Keratinocyte (primary cell): ENCODE measurements at regions not wholly inside any gene's neighbourhood (a gene's known extent, or its start where the extent isn't known, plus 50 kb on each side); places are given as distances from the start of the nearest gene placed in this dataset.

Experiments used
- DNase-seq: peaks from one replicate; pipeline ENCODE4 v3.0.0-alpha.2; 2011; ENCODE audit warnings: low read depth, missing footprints, low spot score
- FAIRE-seq: peaks from 2 replicates; lab custom pipeline; 2011; peaks lifted over from hg19 to GRCh38; lab: Jason Lieb, UNC
- H2AFZ ChIP-seq: 2 replicates; pipeline ENCODE4 v1.6.0; 2012; ENCODE audit warnings: low read length, control low read depth, inconsistent platforms; ENCODE audit not compliant: control insufficient read depth
- H3K27ac ChIP-seq: 2 replicates; pipeline ENCODE4 v1.5.1; 2011; ENCODE audit warnings: low read length; ENCODE audit not compliant: control insufficient read depth, insufficient read depth
- H3K27me3 ChIP-seq: 3 replicates; pipeline ENCODE4 v1.6.0; 2011; ENCODE audit warnings: low read length; ENCODE audit not compliant: control insufficient read depth, insufficient read depth; ENCODE audit errors: extremely low read depth
- H3K36me3 ChIP-seq, 2 experiments: 2 replicates in 1 of 2; 3 replicates in 1 of 2; pipeline ENCODE4 v1.5.1; 2011; ENCODE audit warnings: low read length in 2 of 2, mild to moderate bottlenecking in 1 of 2; ENCODE audit not compliant: control insufficient read depth in 2 of 2, insufficient read depth in 2 of 2; ENCODE audit errors: extremely low read depth in 1 of 2
- H3K4me1 ChIP-seq: 3 replicates; pipeline ENCODE4 v1.5.1; 2011; ENCODE audit warnings: low read length; ENCODE audit not compliant: control insufficient read depth, insufficient read depth; ENCODE audit errors: extremely low read depth
- H3K4me2 ChIP-seq: 3 replicates; pipeline ENCODE4 v1.6.0; 2011; ENCODE audit warnings: low read depth, low read length; ENCODE audit not compliant: control insufficient read depth, insufficient read depth; ENCODE audit errors: extremely low read depth
- H3K4me3 ChIP-seq, 3 experiments: fragments of 200-600 bp in 1 of 3; sonication (generic) in 1 of 3; 2 replicates in 2 of 3; 3 replicates in 1 of 3; pipeline ENCODE4 v1.5.1; 2011 to 2016; ENCODE audit warnings: low read length in 3 of 3, mild to moderate bottlenecking in 3 of 3, control low read depth in 2 of 3, inconsistent platforms in 1 of 3, low read depth in 1 of 3, mixed read lengths in 1 of 3, mixed run types in 1 of 3, moderate library complexity in 1 of 3; ENCODE audit not compliant: control insufficient read depth in 2 of 3, insufficient read depth in 2 of 3; ENCODE audit errors: extremely low read depth in 1 of 3
- H3K79me2 ChIP-seq: 2 replicates; pipeline ENCODE4 v1.6.0; 2012; ENCODE audit warnings: low read length; ENCODE audit not compliant: control insufficient read depth, insufficient read depth
- H3K9ac ChIP-seq: 3 replicates; pipeline ENCODE4 v1.6.0; 2011; ENCODE audit warnings: low read length; ENCODE audit not compliant: control insufficient read depth, insufficient read depth; ENCODE audit errors: extremely low read depth
- H3K9me1 ChIP-seq: 3 replicates; pipeline ENCODE4 v1.6.0; 2011; ENCODE audit warnings: low read length; ENCODE audit not compliant: control insufficient read depth, insufficient read depth; ENCODE audit errors: extremely low read depth
- H3K9me3 ChIP-seq: 2 replicates; pipeline ENCODE4 v1.5.1; 2012; ENCODE audit warnings: low read depth, low read length; ENCODE audit not compliant: control insufficient read depth
- H4K20me1 ChIP-seq: 3 replicates; pipeline ENCODE4 v1.6.0; 2011; ENCODE audit warnings: low read length; ENCODE audit not compliant: control insufficient read depth, insufficient read depth; ENCODE audit errors: extremely low read depth
- EZH2 ChIP-seq: IDR thresholded peaks from one replicate; pipeline ENCODE4 v1.6.1; 2012; ENCODE audit warnings: inconsistent platforms, mild to moderate bottlenecking, low read length, moderate library complexity
- dilution Hi-C: fragments of 300-500 bp; cut with MboI; formaldehyde crosslinking; loops from one replicate; pipeline ENCODE4 v1.7.0; 2020; ENCODE audit warnings: low sequenced_read_pairs; ENCODE audit not compliant: extremely low pct_ligation_motif_present
- TF ChIP-seq, protein P1 (sequence below), 3 experiments: IDR thresholded peaks in 1 of 3; conservative IDR thresholded peaks in 1 of 3; optimal IDR thresholded peaks in 1 of 3; 2 replicates in 2 of 3; 3 replicates in 1 of 3; pipeline versions ENCODE3 to v1.5.1; 2011; ENCODE audit warnings: low read length in 3 of 3, mild to moderate bottlenecking in 3 of 3, moderate library complexity in 2 of 3, control low read depth in 1 of 3, inconsistent platforms in 1 of 3; ENCODE audit not compliant: insufficient read depth in 2 of 3; ENCODE audit errors: extremely low read depth in 1 of 3

DNA sequence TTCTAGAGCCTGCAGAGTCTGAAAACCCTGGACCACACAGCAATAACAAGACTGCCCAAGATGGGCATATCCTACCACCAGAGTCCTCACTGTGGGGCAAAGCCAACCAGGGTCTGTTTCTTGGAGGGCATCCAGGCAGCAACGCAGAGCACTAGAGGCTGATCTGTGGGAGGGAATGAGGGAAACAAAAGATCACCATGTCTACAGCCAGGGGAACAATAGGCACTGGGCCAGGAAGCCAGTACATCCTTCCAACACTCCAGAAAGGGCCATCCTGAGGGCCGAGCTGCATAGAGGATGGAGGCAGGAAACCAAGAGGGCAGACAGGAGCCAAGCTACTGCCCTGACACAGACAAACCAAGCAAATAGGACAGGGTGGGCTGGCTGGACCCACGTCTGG is 416.1 kb upstream of the IRX4 start:
- TF ChIP-seq, protein P1, sequence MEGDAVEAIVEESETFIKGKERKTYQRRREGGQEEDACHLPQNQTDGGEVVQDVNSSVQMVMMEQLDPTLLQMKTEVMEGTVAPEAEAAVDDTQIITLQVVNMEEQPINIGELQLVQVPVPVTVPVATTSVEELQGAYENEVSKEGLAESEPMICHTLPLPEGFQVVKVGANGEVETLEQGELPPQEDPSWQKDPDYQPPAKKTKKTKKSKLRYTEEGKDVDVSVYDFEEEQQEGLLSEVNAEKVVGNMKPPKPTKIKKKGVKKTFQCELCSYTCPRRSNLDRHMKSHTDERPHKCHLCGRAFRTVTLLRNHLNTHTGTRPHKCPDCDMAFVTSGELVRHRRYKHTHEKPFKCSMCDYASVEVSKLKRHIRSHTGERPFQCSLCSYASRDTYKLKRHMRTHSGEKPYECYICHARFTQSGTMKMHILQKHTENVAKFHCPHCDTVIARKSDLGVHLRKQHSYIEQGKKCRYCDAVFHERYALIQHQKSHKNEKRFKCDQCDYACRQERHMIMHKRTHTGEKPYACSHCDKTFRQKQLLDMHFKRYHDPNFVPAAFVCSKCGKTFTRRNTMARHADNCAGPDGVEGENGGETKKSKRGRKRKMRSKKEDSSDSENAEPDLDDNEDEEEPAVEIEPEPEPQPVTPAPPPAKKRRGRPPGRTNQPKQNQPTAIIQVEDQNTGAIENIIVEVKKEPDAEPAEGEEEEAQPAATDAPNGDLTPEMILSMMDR (optimal IDR thresholded peaks at IDR 0.05 in 1 of 3, IDR thresholded peaks at IDR 0.05 in 1 of 3, conservative IDR thresholded peaks at IDR 0.05 in 1 of 3; ENCODE audit: extremely low read depth in 1 of 3, insufficient read depth in 2 of 3, low read length in 3 of 3): no peak
- no peak for TF ChIP-seq EZH2
- Histone ChIP-seq H3K79me2 (no peaks in the 10 kb centered on the region), H3K4me2 (no peak overlapping the region), H3K9me1 (no peaks in the 10 kb centered on the region), H4K20me1 (no peaks in the 10 kb centered on the region), H3K9me3 (no peaks in the 10 kb centered on the region), H3K9ac (no peak overlapping the region), H3K27me3 (no peaks in the 10 kb centered on the region), H3K4me1 (no peaks in the 10 kb centered on the region), H3K36me3 (no peaks in the 10 kb centered on the region), H2AFZ (no peak overlapping the region), H3K27ac (no peak overlapping the region), H3K4me3 (no peak overlapping the region)
- FAIRE-seq (no peak), DNase-seq (no peak)
- dilution Hi-C loops: no loop called here

DNA sequence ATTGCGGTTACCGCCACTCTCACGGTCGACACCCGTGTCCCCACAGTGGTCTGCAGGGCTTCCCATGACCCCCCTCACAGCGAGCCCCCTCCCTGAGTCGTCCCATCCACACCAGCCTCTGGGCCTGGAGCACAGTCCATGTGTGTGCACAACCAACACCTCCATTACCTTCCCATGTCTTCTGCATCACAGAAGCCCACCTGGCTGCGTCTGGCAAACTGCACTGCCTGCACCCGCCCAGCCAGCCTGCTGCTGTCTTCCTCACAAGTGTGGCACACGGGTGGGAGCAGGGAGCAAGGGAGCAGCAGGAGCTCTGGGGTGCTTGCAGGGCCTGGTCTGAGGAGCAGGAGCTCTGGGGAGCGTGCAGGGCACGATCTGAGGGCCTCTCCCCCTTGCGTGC is 415.3 kb upstream of the IRX4 start:
- Histone ChIP-seq H3K4me3 (no peak overlapping the region), H3K9me1 (no peaks in the 10 kb centered on the region), H3K9ac (no peak overlapping the region), H3K27ac (no peak overlapping the region), H3K4me2 (no peak overlapping the region), H2AFZ (no peak overlapping the region), H3K4me1 (no peaks in the 10 kb centered on the region), H3K36me3 (no peaks in the 10 kb centered on the region), H3K27me3 (no peaks in the 10 kb centered on the region), H3K9me3 (no peaks in the 10 kb centered on the region), H4K20me1 (no peaks in the 10 kb centered on the region), H3K79me2 (no peaks in the 10 kb centered on the region)
- dilution Hi-C loops: no loop called here
- FAIRE-seq (no peak), DNase-seq (no peak)
- TF ChIP-seq, protein P1 (optimal IDR thresholded peaks at IDR 0.05 in 1 of 3, IDR thresholded peaks at IDR 0.05 in 1 of 3, conservative IDR thresholded peaks at IDR 0.05 in 1 of 3; ENCODE audit: extremely low read depth in 1 of 3, insufficient read depth in 2 of 3, low read length in 3 of 3): no peak
- no peak for TF ChIP-seq EZH2
